NCI-H2081 (cell line): ENCODE measurements at regions not wholly inside any gene's neighbourhood (a gene's known extent, or its start where the extent isn't known, plus 50 kb on each side); places are given as distances from the start of the nearest gene placed in this dataset.

Experiments used
- DNase-seq, 2 experiments: peaks; one replicate each; lab custom pipeline; 2025; lab: John Stamatoyannopoulos, UW

DNA sequence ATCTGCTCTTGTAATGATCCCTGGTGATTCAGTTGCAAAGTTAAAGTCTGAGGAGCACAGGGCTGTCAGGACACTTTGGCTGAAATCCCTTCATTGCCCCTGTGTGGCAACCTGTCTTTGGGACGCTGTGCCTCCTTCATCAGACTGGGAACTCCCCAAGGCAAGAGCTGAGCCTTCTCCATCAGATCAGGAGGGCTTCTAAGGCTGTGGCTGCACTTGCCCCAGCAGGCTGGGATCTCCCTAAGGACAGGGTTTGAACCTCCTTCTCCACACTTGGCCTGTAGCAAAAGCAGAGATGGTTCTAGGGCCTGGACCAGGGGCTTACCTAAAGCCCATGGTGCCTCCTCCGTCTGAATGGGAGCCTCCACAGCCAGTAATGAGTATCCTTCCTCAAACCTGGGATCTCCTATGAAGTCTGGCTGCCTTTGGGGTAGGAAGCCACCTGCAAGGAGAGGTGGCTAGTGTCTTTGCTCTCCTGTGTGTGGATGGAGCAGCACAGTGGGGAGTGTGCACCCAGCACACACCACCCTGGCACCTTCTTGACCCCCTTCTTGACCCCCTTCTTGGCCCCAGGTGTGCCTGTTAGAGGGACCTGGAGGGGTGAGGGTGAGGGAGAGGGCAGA, 79.0 kb upstream of the NKD1 start:
- DNase-seq = no peak

DNA sequence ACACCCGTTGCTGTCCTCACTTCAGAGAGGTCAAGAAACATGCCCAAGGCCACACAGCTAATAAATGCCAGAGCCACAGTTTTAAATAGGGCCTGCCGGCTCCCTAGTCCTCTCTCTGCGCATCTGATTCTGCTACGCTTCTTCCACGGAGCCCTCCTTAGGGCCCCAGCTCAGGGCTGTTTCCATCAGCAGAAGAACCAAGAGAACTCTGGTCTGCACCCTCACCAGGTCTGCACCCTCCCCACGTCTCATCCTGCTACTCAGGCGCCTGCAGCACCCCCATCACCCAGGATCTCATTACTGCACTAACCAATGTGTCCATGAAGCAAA, 79.5 kb upstream of the NKD1 start:
- DNase-seq = no peak

DNA sequence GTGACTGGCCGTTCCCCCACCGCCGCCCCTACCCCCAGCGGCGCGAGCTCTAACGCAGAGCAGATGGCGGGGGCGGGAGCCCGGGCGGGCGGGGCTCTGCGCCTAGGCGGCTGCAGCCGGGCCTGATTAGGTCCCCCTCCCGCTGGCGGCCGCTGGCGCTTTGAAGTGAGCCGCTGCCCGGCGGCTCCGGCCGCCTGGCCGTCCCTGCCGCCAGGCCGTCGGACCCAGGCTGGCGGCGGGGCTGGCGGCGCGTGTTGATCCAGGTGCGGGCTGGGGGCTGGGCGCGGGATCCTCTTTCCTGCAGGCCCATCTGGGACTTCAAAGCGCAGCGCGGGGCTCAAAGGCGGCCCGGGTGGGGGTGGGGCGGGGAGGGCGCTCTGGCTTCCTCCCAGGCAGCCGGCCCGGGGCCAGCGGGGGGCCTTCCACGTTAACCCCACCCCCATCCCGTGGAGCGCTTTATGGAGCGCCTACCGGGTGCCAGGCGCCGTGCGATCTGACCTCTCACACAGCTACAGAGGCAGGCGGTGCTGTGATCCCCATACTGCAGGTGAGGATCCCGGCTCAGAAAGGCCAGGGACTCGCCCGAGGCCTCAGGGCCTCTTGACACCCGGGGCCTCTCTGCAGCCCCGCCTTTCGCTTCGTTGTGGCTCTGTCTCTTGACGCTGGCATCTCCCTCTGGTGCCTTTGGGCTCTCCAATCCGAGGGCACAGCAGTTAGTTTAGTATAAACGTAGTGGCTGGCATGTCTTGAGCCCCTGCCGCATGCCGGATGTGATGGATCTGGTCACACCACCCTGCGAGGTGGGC, 80.0 kb upstream of the NKD1 start:
- DNase-seq = peak in 1 of 2 experiments; percentile 29

DNA sequence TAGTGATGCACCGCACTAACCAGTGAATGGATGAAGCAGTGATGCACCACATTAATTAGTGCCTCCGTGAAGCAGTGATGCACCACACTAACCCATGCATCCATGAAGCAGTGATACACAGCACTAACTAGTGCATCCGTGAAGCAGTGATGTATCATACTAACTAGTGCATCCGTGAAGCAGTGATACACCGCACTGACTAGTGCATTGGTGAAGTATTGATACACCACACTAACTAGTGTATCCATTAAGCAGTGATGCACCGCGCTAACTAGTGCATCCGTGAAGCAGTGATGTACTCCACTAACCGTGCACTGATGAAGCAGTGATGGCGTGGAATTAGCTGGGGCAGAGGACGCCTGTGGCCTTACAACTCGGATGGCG, 80.6 kb upstream of the NKD1 start:
- DNase-seq = no peak

DNA sequence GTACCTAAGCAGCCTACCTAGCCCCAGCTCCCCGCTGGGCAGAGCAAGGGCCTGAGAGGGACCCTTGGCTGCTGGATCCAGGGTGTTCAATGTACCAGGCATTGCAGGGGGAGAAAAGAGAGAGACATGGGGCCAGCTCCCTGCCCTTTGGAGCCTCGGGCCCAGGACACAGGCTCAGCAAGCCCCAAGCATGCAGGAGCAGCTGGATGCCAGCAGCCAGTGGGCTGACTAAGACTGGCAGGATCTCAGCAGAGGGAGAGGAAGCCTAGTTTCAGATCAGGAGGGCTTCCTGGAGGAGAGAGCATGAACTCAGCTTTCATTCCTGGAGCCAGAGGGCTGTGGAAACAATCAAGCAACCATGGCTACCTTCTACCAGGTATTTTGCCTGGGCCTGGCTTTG, 82.0 kb upstream of the NKD1 start:
- DNase-seq = no peak

DNA sequence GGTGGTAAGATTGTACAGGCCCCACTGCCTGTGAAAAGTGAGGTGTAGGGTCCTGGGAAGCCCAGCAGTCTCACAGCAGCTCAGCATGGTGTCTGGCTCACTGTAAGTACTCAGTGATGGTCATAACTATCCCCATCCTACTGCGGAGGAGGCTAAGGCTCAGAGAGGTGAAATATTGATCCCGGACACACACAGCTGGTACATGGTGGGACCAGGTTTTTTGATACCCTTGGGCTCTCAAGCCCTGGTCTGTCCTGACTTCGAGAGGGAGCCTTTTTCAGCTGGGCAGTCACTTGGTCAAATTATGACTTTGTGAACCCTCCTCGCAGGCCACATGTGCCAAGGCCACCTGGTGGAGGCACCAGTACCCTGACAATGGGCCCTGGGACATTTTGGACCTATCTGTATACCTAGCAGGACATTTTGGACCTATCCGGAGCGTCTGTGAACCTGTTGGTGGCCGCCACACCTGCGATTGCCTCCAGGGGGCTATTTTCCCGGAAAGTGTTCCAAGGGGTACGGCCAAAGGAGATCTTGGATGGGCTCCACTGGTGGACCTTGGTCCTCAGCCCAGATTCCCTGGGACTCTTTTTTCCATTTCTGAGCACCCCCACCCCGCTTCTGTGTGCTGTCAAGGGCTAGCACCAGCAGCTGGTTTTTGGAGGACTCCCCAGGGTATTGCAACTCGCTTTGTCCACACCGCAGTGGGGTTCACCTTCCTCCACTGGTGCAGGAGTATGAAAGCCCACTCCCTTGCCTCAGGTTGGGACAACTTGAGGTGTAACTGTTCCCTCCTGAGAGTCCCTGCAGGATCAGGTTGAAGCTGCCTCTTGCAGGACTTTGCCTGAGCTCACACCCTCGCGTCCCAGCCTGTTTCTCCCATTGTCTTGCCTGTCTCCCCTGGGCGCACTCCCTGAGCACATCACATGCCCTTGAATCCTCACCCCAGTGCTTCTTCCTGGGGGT, 83.6 kb upstream of the NKD1 start:
- DNase-seq = no peak

DNA sequence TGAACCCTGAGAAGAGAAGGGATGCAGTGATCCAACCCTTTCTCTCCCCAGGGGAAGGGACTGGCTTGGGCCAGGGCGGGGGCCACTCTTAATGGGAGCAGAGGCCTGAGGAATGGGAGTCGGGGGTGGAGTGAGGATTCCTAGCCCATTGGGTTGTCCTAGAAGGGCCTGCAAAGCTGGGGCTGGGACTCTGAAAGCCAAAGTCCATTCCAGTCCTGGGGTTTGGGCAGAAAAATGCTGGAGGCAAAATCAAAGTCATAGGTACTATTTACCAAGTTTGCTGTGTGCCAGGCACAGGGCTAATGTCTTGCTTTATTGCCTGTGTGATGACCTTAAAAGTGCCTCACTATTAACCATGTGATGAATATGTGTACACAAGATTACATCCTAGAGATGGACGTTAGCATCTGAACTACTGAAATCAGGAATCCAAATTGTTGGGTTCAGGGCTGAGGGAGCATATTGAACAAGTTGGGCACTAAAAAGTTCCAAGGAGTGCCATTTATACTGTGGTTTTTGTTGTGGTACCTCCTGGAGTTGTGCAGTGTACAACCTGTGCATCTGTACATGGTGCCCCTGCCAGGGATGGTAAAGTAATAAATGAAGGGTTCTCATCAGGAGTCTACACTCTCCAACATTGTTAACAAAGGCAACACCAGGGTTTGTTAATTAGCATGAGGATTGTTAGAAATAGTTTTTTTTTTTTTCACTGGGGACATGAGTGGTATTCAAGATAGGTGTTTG, 84.4 kb upstream of the NKD1 start:
- no peak for DNase-seq

DNA sequence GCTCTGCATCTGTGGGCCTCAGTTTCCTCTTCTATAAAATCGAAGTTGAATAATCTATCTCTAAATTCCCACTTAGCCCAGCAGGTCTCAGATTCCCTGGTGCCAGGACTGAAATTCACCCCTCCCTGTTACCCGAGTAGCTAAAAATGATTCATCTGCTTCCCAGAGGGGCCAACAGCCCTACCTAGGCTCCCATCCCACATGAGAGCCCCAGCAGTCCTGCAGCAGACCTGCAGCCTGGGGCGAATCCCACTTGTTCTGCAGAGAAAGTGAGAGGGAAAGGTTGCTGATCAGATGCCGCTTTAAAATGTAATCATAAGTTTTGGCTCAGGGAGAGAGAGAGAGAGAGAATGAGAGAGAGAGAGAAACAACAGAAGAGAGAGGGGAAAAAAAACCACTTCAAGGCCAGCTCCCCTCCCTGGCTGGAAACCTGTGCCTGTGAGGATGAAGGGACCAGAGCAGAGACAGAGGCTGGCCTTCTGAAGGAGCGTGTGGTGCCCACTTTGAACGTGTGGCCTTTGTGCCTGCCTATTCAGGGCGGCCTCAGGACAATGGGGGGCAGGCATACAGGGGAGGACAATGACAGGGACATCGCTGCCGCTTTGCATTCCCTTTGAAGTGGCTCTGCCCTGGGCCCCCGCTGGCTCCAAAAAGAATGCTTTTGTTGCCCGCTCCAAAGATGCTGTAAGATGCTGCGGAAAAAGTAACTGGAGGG, 85.2 kb upstream of the NKD1 start:
- no peak for DNase-seq

DNA sequence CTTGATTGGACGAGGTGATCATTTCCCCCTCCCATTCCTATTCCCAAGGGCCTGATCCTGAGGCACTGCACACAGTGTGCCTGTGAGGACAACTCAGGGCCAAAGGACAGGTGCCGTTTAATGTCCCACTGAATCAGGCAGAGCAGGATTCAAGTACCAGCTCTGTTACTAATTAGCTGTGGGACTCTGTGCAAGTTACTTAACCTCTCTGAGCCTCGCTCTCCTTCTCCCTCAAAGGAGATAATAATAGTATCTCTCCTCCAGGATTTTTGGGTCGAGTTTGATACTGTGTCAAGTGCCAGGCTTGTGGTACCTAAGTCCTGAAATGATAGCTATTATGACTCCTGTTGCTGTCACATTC, 86.8 kb upstream of the NKD1 start:
- no peak for DNase-seq

DNA sequence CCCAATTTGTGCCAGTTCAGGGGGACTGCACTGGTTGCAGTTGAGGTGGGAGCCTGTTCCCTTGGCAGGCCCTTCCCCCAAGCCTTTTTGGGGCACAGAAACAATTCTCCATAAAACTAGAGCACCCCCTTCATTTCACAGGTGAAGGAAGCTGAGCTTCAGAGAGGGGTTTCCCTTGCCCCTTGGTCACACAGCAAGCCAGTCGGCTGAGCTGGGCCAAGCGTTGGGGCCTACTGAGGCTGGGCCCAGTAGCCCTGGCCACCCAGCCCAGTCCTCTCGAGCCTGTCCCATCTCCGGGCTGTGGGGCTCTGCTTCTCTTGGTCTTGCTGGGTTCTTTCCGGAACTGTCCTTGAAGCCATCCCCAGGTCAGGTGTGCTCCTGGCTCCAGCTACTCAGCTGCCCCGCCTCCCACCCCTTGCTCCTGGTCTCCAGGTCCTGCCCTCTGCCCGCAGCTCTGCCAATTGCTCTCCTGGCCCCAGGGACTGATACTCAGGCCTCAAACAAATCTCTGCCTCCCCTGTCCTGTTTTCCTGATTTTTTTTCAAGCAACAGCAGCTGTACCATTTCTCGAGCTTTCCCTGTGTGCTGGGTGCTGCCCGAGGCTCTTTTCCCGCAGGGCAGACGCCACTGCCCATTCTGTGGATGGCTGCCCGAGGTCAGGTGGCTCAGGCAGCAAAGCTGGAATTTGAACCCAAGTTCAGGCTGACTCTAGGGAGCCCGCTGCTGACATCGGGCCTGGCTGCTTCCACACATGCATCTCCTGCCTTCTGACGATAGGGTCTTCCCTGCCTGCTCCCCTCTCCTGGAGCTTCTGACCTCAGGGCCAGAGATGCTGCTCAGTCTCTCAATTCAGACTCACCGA, 87.4 kb upstream of the NKD1 start:
- DNase-seq = no peak

DNA sequence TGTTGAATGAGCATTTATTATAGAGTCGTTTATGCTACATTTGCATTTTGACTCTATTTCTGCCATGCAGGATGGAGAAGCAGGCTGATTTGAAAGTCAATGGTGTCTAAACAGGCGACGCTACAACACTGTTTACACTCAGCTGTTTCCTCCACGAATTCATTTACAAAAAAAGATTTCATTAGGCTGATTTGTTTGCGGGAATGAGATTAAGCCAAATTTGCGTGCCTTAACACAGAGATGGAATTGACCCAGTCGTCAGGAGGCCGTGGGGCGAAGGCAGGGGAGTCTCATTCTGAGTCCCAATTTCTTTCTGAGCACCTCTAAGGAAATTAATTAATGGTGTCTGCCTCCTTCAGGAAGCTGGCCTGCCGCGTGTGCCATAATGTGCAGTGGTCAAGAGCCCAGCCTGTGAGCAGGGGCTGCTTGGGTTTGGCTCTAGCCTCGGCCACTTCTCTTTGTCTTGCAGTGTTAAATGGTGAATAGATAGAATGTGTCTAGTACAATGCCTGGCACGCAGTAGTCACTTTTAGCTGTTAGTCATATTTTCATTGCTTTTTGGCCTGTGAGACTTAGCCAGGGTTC, 88.6 kb upstream of the NKD1 start:
- DNase-seq = no peak

DNA sequence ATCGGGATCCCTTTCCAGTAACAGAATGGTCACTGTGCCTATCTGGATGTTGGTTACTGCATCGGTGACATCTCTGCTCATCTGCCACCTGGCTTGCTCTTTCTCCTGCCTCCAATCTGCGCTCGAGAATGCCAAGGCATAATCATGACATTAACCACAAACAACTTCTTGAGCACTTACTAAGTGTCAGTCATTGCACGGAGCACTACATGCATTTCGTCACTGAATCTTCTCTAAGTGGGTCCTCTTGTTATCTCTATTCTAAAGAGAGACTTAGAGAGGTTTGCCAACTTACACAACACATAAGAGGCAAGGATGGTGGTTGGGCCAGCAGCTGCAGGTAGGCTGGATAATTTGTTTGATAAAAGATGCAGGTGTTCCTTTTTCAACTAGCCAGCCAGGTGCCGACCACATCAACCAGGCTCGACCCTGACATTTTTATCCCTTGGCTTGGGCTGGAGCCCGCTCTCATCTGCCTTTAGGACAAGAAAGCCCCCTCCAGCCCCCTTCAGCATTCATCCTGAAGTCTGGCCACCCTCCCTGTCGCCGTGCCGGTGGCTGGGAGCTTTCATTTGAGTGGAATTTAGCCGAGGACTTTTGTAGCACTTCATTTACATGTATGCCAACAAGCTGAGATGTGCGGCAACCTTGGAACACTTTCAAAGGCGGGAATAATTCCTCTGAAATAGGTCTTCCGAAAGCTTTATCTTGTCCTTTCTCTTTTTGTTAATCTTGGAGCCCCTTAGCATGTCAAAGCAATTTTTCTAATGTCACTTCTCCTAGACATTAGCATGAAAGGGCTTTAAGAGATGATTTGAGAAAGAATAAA, 89.3 kb upstream of the NKD1 start:
- DNase-seq = peak in 1 of 2 experiments; percentile 6

DNA sequence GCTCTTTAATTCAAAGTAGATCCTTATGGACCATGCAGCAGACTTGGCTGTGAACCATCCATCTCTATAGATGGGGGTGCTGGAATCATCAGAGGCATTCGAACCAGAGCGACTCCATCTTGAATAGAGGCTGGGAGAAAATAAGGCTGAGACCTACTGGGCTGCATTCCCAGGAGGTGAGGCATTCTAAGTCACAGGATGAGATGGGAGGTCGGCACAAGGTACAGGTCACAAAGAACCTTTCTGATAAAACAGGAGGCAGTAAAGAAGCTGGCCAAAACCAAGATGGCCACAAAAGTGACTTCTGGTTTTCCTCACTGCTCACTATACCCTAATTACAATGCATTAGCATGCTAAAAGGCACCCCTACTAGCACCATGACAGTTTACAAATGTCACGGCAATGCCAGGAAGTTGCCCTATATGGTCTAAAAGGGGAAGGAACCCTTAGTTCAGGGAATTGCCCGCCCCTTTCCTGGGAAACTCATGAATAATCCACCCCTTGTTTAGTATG, 89.2 kb upstream of the BRD7 start:
- DNase-seq = no peak

DNA sequence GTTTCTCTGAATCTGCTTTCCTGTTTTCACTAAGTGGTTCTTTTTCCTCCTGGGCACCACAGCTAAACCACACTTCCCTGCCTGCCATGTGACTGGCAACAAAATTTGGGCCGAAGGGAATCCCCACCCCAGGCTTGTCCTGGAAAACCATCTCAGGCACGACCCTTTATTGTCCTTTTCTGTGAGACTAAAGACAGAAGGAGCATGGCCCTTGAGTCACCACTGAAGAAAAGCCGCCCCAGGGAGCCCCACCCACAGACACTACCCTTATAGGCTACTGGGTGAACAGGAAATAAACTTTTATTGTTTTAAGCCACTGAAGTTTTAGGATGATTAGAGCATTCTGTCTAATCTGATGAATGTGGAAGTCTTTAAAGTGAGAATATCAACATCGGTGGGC, 88.6 kb upstream of the BRD7 start:
- DNase-seq = no peak

DNA sequence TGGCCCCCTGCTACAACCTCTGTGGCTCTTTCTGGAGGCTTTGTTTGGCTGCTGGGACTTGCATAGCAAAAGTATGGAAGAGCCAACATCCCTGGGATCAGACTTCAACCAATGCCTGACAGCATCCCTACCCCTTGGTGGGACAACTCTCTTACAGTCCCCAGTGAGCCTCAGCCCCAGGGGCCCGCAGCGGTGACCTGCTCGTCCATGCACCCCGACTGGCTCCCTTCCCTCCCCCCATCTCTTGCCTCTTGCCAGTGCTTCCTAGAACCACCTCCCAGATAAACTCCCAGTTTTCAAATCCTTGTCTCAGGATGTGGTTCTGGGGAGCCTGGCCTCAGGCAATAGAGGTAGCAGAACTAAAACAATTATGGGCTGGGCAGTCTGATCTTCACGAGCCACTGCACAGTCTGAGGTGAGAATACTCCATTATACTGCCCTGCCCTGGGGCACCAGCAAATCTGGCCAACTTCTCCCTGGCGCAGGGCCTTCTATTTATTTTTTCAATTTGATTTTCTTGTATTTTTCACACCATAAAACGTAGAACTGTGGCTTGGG, 86.6 kb upstream of the BRD7 start:
- DNase-seq = no peak

DNA sequence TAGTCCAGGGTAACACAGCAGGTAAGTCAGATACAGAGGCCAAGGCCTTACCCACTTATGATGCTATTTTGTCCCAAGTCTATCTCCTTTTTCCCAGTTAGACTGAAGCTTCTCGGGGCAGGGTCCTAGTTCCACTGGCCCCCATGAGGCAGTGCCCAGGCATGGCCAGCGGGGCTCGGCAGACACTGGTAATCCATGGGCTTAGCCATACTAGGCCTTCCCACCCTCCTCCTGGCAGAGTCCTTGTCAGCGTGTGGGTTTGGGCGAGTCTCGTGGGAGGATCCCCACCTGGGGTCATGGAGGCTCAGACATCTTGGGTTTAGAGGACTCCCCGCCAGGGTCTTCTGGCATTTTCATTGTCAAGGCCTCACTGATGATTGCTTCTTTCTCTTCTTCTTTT, 84.7 kb upstream of the BRD7 start:
- DNase-seq = no peak

DNA sequence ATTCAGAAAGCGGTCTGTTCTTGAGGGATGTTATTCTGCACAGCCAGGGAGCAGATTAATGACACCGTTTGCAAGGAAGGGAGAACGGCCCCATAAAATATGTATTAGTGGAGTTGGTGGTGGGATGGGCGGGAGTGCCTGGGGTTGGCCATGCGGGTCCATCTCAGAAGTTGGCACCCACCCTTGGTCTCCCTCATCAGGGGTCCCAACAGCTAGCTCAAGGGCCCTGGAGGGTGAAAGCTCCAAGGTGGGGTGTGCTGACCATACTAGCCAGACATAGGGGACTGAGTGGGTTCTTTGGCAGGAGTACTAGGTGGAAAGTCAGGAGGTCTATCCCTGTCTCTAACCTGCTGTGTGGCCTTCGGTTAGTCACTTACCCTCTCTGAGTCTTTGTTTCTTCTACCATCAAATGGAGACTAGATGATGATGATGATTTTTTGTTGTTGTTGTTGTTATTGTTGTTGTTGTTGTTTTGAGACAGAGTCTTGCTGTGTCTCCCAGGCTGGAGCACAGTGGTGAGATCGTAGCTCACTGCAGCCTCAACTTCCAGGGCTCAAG, 83.2 kb upstream of the BRD7 start:
- DNase-seq = no peak

DNA sequence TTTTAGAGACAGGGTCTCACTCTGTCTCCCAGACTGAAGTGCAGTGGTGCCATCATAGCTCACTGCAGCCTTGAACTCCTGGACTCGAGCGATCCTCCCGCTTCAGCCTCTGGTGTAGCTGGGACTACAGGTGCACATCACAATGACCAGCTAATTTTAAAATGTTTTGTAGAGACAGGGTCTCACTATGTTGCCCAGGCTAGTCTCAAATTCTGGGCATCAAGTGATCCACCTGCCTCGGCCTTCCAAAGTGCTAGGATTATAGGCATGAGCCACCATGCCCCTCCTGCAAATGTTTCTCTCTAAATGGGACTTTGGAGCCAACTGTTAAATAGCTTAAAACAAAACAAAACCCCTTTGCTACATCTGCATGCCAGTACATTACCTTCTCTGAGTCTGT, 82.2 kb upstream of the BRD7 start:
- no peak for DNase-seq
